Neural cell (in vitro differentiated cells): ENCODE measurements at regions not wholly inside any gene's neighbourhood (a gene's known extent, or its start where the extent isn't known, plus 50 kb on each side); places are given as distances from the start of the nearest gene placed in this dataset.

ENCODE experiments used
- CTCF ChIP-seq: fragments of 450-650 bp; IDR thresholded peaks from 2 replicates; pipeline ENCODE4 v1.5.1; 2014; ENCODE audit warnings: antibody characterized with exemption, mild to moderate bottlenecking, moderate library complexity; ENCODE audit not compliant: poor library complexity, severe bottlenecking
- EP300 ChIP-seq: fragments of 450-650 bp; conservative IDR thresholded peaks from 2 replicates; pipeline ENCODE4 v1.6.1; 2014; ENCODE audit warnings: antibody characterized with exemption, mild to moderate bottlenecking, moderate library complexity; ENCODE audit not compliant: poor library complexity, severe bottlenecking
- EZH2 ChIP-seq: fragments of 200-600, 300-800 bp; shearing (Covaris generic), sonication (generic); IDR thresholded peaks from 2 replicates; pipeline ENCODE4 v1.6.1; 2014; ENCODE audit warnings: antibody characterized with exemption, low read length, borderline replicate concordance, mild to moderate bottlenecking; ENCODE audit not compliant: insufficient read depth, poor library complexity, severe bottlenecking
- POLR2AphosphoS5 ChIP-seq: IDR thresholded peaks from 2 replicates; pipeline ENCODE4 v1.6.1; 2012
- REST ChIP-seq: IDR thresholded peaks from 2 replicates; pipeline ENCODE4 v1.6.1; 2012; ENCODE audit warnings: borderline replicate concordance
- SMC3 ChIP-seq: fragments of 450-650 bp; conservative IDR thresholded peaks from 2 replicates; pipeline ENCODE4 v1.6.1; 2014; ENCODE audit warnings: antibody characterized with exemption, mild to moderate bottlenecking, moderate library complexity; ENCODE audit not compliant: poor library complexity
- TAF1 ChIP-seq: IDR thresholded peaks from 2 replicates; pipeline ENCODE4 v1.6.1; 2012; ENCODE audit warnings: low read depth

GRCh38 chr2:39918886-39919285 lies 139.8 kb upstream of the THUMPD2 start:
- TF ChIP-seq CTCF = no peak
- TF ChIP-seq SMC3 = no peak
- TF ChIP-seq POLR2AphosphoS5 = no peak
- TF ChIP-seq EP300 = no peak
- TF ChIP-seq TAF1 = no peak
- TF ChIP-seq EZH2 = no peak
- no peak for TF ChIP-seq REST
